Muscle of arm (tissue), 1 donor: ENCODE measurements at regions not wholly inside any gene's neighbourhood (a gene's known extent, or its start where the extent isn't known, plus 50 kb on each side); places are given as distances from the start of the nearest gene placed in this dataset.

Experiments
- DNase-seq: peaks from one replicate; pipeline ENCODE4 v3.0.0-alpha.2; 2013

- no peak for DNase-seq
Observed at GRCh38 chr3:159843840-159844730, 144.6 kb upstream of the IL12A start.

- DNase-seq: no peak
Observed at GRCh38 chr3:159844801-159845261, 143.8 kb upstream of the IL12A start.

- no peak for DNase-seq
Observed at GRCh38 chr3:159845737-159846136, 142.9 kb upstream of the IL12A start.

GRCh38 chr3:159846255-159846654 lies 142.4 kb upstream of the IL12A start:
- DNase-seq: no peak

- DNase-seq: no peak
Observed at GRCh38 chr3:159848348-159849118, 140.1 kb upstream of the IL12A start.

GRCh38 chr3:159850481-159850880 lies 138.2 kb upstream of the IL12A start:
- no peak for DNase-seq

GRCh38 chr3:159852266-159852665 lies 136.4 kb upstream of the IL12A start:
- DNase-seq: no peak

- peak; percentile 64 for DNase-seq
Observed at GRCh38 chr3:159852821-159853505, 135.7 kb upstream of the IL12A start.

- no peak for DNase-seq
Observed at GRCh38 chr3:159853506-159853864, 135.2 kb upstream of the IL12A start.

GRCh38 chr3:159854500-159855124 lies 134.0 kb upstream of the IL12A start:
- peak; percentile 49 for DNase-seq

- no peak for DNase-seq
Observed at GRCh38 chr3:159855599-159856346, 132.9 kb upstream of the IL12A start.

- DNase-seq: no peak
Observed at GRCh38 chr3:159856590-159857104, 132.0 kb upstream of the IL12A start.

- DNase-seq: no peak
Observed at GRCh38 chr3:159857840-159858239, 130.8 kb upstream of the IL12A start.

- no peak for DNase-seq
Observed at GRCh38 chr3:159858650-159859049, 130.0 kb upstream of the IL12A start.

- DNase-seq: no peak
Observed at GRCh38 chr3:159859424-159859823, 129.2 kb upstream of the IL12A start.

GRCh38 chr3:159859836-159860235 lies 128.8 kb upstream of the IL12A start:
- DNase-seq: no peak

GRCh38 chr3:159860269-159861116 lies 128.1 kb upstream of the IL12A start:
- DNase-seq: no peak

GRCh38 chr3:159861369-159861987 lies 127.2 kb upstream of the IL12A start:
- no peak for DNase-seq

GRCh38 chr3:159865041-159865579 lies 123.5 kb upstream of the IL12A start:
- no peak for DNase-seq
